ENCODE measurements at regions not wholly inside any gene's neighbourhood (a gene's known extent, or its start where the extent isn't known, plus 50 kb on each side); places are given as distances from the start of the nearest gene placed in this dataset.

DNA sequence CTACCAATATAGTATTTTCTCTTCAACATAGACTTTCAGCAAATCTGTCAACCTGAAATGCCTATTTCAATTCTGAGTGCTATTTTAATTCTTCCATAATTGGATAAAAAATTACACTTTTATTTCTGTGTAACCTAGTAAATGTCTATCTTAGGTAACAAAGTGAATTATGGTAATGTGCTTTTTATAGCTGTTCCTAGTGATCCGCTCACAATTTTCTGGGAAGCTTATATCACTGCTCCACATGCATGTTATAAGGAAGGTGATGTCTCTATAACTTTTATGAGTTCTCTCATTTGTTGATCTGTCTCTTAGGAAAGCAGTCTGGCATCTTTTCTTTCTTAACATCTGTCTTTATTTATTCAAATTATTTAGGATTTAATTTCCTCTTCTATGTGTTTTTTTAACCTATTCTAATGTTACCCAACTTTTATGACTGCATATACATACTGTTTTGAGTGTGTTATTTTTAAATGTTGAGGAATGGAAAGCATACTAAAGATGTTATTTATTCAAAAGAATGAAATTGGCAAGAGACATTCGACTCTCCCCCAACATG lies 777.1 kb upstream of the MDGA2 start:
- TF ChIP-seq, protein P1, sequence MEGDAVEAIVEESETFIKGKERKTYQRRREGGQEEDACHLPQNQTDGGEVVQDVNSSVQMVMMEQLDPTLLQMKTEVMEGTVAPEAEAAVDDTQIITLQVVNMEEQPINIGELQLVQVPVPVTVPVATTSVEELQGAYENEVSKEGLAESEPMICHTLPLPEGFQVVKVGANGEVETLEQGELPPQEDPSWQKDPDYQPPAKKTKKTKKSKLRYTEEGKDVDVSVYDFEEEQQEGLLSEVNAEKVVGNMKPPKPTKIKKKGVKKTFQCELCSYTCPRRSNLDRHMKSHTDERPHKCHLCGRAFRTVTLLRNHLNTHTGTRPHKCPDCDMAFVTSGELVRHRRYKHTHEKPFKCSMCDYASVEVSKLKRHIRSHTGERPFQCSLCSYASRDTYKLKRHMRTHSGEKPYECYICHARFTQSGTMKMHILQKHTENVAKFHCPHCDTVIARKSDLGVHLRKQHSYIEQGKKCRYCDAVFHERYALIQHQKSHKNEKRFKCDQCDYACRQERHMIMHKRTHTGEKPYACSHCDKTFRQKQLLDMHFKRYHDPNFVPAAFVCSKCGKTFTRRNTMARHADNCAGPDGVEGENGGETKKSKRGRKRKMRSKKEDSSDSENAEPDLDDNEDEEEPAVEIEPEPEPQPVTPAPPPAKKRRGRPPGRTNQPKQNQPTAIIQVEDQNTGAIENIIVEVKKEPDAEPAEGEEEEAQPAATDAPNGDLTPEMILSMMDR (IDR thresholded peaks at IDR 0.05; ENCODE audit: low read depth, low read length) = no peak
- no peak for DNase-seq (ENCODE audit: low read depth in 2 of 2)
- no peak overlapping the region for H3K4me3 ChIP-seq (replicated peaks in 1 of 2; ENCODE audit: low read depth in 2 of 2, low read length in 2 of 2)

- no peak for DNase-seq (ENCODE audit: low read depth in 2 of 2)
- TF ChIP-seq, protein P1 (IDR thresholded peaks at IDR 0.05; ENCODE audit: low read depth, low read length) = no peak
- H3K4me3 ChIP-seq (replicated peaks in 1 of 2; ENCODE audit: low read depth in 2 of 2, low read length in 2 of 2) = no peak overlapping the region
These were observed 759.8 kb upstream of the MDGA2 start for GRCh38 chr14:48435221-48435620.

GRCh38 chr14:48430805-48431204 lies 755.4 kb upstream of the MDGA2 start:
- H3K4me3 ChIP-seq (replicated peaks in 1 of 2; ENCODE audit: low read depth in 2 of 2, low read length in 2 of 2) = no peak overlapping the region
- DNase-seq (ENCODE audit: low read depth in 2 of 2) = no peak
- TF ChIP-seq, protein P1 (IDR thresholded peaks at IDR 0.05; ENCODE audit: low read depth, low read length) = no peak

DNA sequence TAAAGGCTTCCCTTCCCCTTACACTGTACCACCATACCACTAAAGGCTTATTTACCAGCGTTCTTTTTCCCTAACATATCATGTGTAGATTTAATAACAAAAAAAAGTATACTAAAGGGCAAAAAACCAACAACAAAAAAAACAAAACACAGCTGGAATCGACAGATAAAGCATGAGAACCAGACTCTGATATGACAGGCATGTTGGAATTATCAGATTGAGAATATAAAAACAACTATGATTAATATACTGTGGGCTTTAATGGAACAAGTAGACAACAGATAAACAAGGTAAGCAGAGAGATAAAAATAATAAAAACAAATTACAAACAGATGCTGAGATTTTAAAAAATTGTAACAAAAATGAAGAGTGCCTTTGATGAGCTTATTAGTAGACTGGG lies 754.1 kb upstream of the MDGA2 start:
- no peak overlapping the region for H3K4me3 ChIP-seq (replicated peaks in 1 of 2; ENCODE audit: low read depth in 2 of 2, low read length in 2 of 2)
- no peak for DNase-seq (ENCODE audit: low read depth in 2 of 2)
- TF ChIP-seq, protein P1 (IDR thresholded peaks at IDR 0.05; ENCODE audit: low read depth, low read length) = no peak

- no peak overlapping the region for H3K4me3 ChIP-seq (replicated peaks in 1 of 2; ENCODE audit: low read depth in 2 of 2, low read length in 2 of 2)
- DNase-seq (ENCODE audit: low read depth in 2 of 2) = no peak
- TF ChIP-seq, protein P1 (IDR thresholded peaks at IDR 0.05; ENCODE audit: low read depth, low read length) = no peak
These were observed 742.5 kb upstream of the MDGA2 start for GRCh38 chr14:48417715-48418500.

GRCh38 chr14:48401321-48401720 lies 725.9 kb upstream of the MDGA2 start:
- DNase-seq (ENCODE audit: low read depth in 2 of 2) = no peak
- no peak overlapping the region for H3K4me3 ChIP-seq (replicated peaks in 1 of 2; ENCODE audit: low read depth in 2 of 2, low read length in 2 of 2)
- TF ChIP-seq, protein P1 (IDR thresholded peaks at IDR 0.05; ENCODE audit: low read depth, low read length) = no peak
